ENCODE measurements at regions not wholly inside any gene's neighbourhood (a gene's known extent, or its start where the extent isn't known, plus 50 kb on each side); places are given as distances from the start of the nearest gene placed in this dataset.

DNA sequence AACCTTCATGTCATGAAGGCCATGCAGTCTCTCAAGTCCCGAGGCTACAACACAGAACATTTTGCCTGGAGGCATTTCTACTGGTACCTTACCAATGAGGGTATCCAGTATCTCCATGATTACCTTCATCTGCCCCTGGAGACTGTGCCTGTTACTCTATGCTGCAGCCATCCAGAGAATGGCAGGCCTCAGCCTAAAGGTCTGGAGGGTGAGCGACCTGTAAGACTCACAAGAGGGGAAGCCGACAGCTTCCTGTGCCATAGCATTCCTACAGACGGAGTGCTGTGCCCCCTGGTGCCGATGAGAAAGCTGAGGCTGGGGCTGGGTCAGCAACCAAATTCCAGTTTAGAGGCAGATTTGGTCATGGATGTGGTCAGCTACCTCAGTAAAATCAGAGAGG, 51.3 kb upstream of the CADPS start:
- H3K27ac ChIP-seq, result no peak overlapping the region
- no peaks in the 10 kb centered on the region for H3K4me1 ChIP-seq
- intact Hi-C loops (cut with DNase I), result no loop called here
- no peaks in the 10 kb centered on the region for H3K27me3 ChIP-seq
- no peaks in the 10 kb centered on the region for H3K9me3 ChIP-seq
- no peaks in the 10 kb centered on the region for H3K36me3 ChIP-seq
- TF ChIP-seq, protein P1, sequence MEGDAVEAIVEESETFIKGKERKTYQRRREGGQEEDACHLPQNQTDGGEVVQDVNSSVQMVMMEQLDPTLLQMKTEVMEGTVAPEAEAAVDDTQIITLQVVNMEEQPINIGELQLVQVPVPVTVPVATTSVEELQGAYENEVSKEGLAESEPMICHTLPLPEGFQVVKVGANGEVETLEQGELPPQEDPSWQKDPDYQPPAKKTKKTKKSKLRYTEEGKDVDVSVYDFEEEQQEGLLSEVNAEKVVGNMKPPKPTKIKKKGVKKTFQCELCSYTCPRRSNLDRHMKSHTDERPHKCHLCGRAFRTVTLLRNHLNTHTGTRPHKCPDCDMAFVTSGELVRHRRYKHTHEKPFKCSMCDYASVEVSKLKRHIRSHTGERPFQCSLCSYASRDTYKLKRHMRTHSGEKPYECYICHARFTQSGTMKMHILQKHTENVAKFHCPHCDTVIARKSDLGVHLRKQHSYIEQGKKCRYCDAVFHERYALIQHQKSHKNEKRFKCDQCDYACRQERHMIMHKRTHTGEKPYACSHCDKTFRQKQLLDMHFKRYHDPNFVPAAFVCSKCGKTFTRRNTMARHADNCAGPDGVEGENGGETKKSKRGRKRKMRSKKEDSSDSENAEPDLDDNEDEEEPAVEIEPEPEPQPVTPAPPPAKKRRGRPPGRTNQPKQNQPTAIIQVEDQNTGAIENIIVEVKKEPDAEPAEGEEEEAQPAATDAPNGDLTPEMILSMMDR (IDR thresholded peaks at IDR 0.05), result no peak
- no peak overlapping the region for H3K4me3 ChIP-seq
- ATAC-seq (no peak), DNase-seq (no peak)

DNA sequence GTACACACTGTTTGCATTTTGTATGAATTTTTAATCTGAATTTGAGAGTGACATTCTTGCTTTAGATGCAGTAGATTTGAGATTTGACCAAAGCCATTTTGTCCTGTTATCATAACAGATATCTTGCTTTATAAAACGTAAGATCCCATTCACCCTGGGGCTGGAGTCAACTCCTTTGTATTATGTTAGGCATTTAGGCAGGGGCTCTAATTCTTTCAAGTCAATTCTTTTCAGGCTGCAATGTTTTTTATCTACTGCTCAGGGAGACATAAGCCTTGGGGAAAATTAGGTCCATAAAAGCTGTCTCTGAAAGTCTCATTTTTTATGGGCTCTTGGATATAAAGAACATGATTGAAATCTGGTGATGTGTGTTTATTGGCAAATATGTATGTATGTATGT, 53.0 kb upstream of the CADPS start:
- no peaks in the 10 kb centered on the region for H3K36me3 ChIP-seq
- H3K27me3 ChIP-seq, result no peaks in the 10 kb centered on the region
- intact Hi-C loops (cut with DNase I), result no loop called here
- H3K4me3 ChIP-seq, result no peak overlapping the region
- ATAC-seq, result no peak
- H3K4me1 ChIP-seq, result no peaks in the 10 kb centered on the region
- DNase-seq, result no peak
- TF ChIP-seq, protein P1 (IDR thresholded peaks at IDR 0.05), result no peak
- H3K27ac ChIP-seq, result no peak overlapping the region
- H3K9me3 ChIP-seq, result no peaks in the 10 kb centered on the region

DNA sequence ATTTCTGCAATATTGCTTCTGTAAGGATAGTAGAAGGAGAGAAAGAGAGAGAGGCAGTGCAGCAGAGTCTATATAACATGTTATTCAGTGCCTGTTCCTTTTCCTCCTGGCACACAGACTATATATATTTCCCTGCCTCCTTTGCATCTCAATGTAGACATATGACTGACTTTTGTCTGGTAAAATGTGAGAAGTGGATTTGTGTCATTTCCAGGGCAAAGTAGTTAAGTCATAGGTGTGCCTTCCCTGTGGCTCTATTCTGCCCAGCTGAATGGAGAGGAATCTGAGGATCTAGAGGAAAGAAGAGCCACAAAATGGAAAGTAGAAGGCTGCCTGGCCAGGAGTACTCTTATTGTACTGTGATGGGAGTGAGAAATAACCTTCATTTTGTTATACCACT, 54.6 kb upstream of the CADPS start:
- Histone ChIP-seq H3K27me3 (no peaks in the 10 kb centered on the region), H3K9me3 (no peaks in the 10 kb centered on the region), H3K4me3 (no peak overlapping the region), H3K27ac (no peak overlapping the region), H3K36me3 (no peaks in the 10 kb centered on the region), H3K4me1 (no peaks in the 10 kb centered on the region)
- no peak for DNase-seq
- TF ChIP-seq, protein P1 (IDR thresholded peaks at IDR 0.05), result no peak
- intact Hi-C loops (cut with DNase I), result no loop called here
- no peak for ATAC-seq

DNA sequence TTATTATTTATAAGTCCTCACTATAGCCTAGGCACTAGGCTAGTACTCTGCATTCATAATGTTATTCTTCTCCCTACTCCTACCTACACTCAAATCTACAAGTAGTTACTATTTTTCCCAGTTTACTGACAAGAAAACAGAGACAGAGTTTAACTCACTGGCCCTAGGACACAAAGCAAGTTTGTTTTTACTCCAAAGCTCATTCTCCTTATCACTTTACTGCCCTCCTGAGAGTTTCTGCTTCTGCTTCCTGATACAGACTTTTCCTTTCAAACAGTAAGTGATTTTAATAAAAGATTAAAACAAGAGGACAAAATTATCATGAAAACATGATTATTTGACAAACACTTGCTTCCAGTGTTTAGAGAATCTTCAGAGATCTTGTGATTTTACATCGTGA, 60.6 kb upstream of the CADPS start:
- TF ChIP-seq, protein P1 (IDR thresholded peaks at IDR 0.05), result no peak
- no peak for DNase-seq
- intact Hi-C loops (cut with DNase I), result no loop called here
- H3K27me3 ChIP-seq, result no peaks in the 10 kb centered on the region
- H3K36me3 ChIP-seq, result no peaks in the 10 kb centered on the region
- H3K4me1 ChIP-seq, result no peaks in the 10 kb centered on the region
- H3K9me3 ChIP-seq, result peaks cover 0 to 5% of the 10 kb centered on the region in 2 donors
- no peak overlapping the region for H3K27ac ChIP-seq
- ATAC-seq, result no peak
- no peak overlapping the region for H3K4me3 ChIP-seq

DNA sequence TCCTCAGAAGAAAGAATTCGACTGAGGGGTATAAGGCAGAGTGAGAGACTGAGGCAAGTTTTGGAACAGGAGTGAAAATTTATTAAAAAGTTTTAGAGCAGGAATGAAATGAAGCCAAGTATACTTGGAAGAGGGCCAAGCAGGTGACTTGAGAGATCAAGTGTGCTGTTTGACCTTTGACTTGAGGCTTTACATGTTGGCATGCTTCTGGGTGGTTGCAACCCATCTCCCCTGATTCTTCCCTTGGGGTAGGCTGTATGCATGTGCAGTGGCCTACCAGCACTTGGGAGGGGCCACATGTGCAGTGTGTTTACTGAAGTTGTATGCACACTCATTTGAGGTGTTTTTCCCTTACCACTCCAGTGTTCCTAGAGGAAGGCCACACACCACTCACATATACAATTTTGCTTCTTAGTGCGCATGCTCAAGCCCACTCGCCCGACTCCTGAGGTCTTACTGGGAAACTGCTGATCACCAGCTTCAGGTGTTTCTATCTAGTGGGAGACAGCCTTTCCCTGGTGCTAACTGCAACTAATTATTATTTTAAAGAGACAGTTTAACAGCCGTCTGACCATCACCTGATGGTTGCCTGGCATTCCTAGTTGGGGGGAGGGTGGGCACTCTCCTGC, 61.5 kb upstream of the CADPS start:
- H3K4me1 ChIP-seq, result no peaks in the 10 kb centered on the region
- intact Hi-C loops (cut with DNase I), result no loop called here
- no peak overlapping the region for H3K4me3 ChIP-seq
- peaks cover 0 to 5% of the 10 kb centered on the region in 2 donors for H3K9me3 ChIP-seq
- no peak overlapping the region for H3K27ac ChIP-seq
- DNase-seq (no peak), ATAC-seq (no peak)
- H3K36me3 ChIP-seq, result no peaks in the 10 kb centered on the region
- H3K27me3 ChIP-seq, result no peaks in the 10 kb centered on the region
- TF ChIP-seq, protein P1 (IDR thresholded peaks at IDR 0.05), result no peak
